ENCODE measurements at regions not wholly inside any gene's neighbourhood (a gene's known extent, or its start where the extent isn't known, plus 50 kb on each side); places are given as distances from the start of the nearest gene placed in this dataset.

GRCh38 chr3:30069056-30069455, 537.3 kb upstream of the TGFBR2 start:
- Histone ChIP-seq H3K4me2 (ENCODE audit: low read depth, low read length, poor library complexity, severe bottlenecking) (no peak overlapping the region), H3K36me3 (ENCODE audit: insufficient read depth, low read length) (no peaks in the 10 kb centered on the region), H3K27me3 (ENCODE audit: low read length) (no peaks in the 10 kb centered on the region), H3K9me3 (ENCODE audit: low read length) (no peaks in the 10 kb centered on the region), H3K79me2 (ENCODE audit: low read length) (no peaks in the 10 kb centered on the region), H3K4me1 (ENCODE audit: low read length) (no peaks in the 10 kb centered on the region), H2AFZ (ENCODE audit: low read length) (no peak overlapping the region), H3K9ac (ENCODE audit: low read length) (no peak overlapping the region), H3K4me3 (ENCODE audit: low read length) (no peak overlapping the region), H3K27ac (ENCODE audit: low read length) (no peak overlapping the region), H3K9me2 (replicated peaks; ENCODE audit: insufficient read depth, low read length) (no peaks in the 10 kb centered on the region), H4K20me1 (ENCODE audit: insufficient read depth, low read depth, low read length) (no peaks in the 10 kb centered on the region)
- no peak for DNase-seq

GRCh38 chr3:30073040-30073439, 533.4 kb upstream of the TGFBR2 start:
- Histone ChIP-seq H4K20me1 (ENCODE audit: insufficient read depth, low read depth, low read length) (no peaks in the 10 kb centered on the region), H3K9ac (ENCODE audit: low read length) (no peak overlapping the region), H3K4me1 (ENCODE audit: low read length) (no peaks in the 10 kb centered on the region), H3K79me2 (ENCODE audit: low read length) (no peaks in the 10 kb centered on the region), H3K27me3 (ENCODE audit: low read length) (no peaks in the 10 kb centered on the region), H3K36me3 (ENCODE audit: insufficient read depth, low read length) (no peaks in the 10 kb centered on the region), H2AFZ (ENCODE audit: low read length) (no peak overlapping the region), H3K9me2 (replicated peaks; ENCODE audit: insufficient read depth, low read length) (no peaks in the 10 kb centered on the region), H3K4me2 (ENCODE audit: low read depth, low read length, poor library complexity, severe bottlenecking) (no peak overlapping the region), H3K4me3 (ENCODE audit: low read length) (no peak overlapping the region), H3K27ac (ENCODE audit: low read length) (no peak overlapping the region), H3K9me3 (ENCODE audit: low read length) (no peaks in the 10 kb centered on the region)
- DNase-seq = no peak

GRCh38 chr3:30073622-30074021, 532.8 kb upstream of the TGFBR2 start:
- H3K27ac ChIP-seq (ENCODE audit: low read length) = no peak overlapping the region
- DNase-seq = no peak

GRCh38 chr3:30075514-30075913, 530.9 kb upstream of the TGFBR2 start:
- no peaks in the 10 kb centered on the region for H3K27me3 ChIP-seq (ENCODE audit: low read length)
- no peak overlapping the region for H3K9ac ChIP-seq (ENCODE audit: low read length)
- no peaks in the 10 kb centered on the region for H3K79me2 ChIP-seq (ENCODE audit: low read length)
- no peak overlapping the region for H3K27ac ChIP-seq (ENCODE audit: low read length)
- no peak for DNase-seq
- H2AFZ ChIP-seq (ENCODE audit: low read length) = no peak overlapping the region
- H3K9me3 ChIP-seq (ENCODE audit: low read length) = peaks cover 3% of the 10 kb centered on the region; the same call in 1 of the 2 replicates
- H3K4me1 ChIP-seq (ENCODE audit: low read length) = no peaks in the 10 kb centered on the region
- no peaks in the 10 kb centered on the region for H4K20me1 ChIP-seq (ENCODE audit: insufficient read depth, low read depth, low read length)
- H3K9me2 ChIP-seq (replicated peaks; ENCODE audit: insufficient read depth, low read length) = no peaks in the 10 kb centered on the region
- no peaks in the 10 kb centered on the region for H3K36me3 ChIP-seq (ENCODE audit: insufficient read depth, low read length)
- H3K4me2 ChIP-seq (ENCODE audit: low read depth, low read length, poor library complexity, severe bottlenecking) = no peak overlapping the region
- no peak overlapping the region for H3K4me3 ChIP-seq (ENCODE audit: low read length)

More at GRCh38 chr3:30073622-30074021, 532.8 kb upstream of the TGFBR2 start:
- Histone ChIP-seq H2AFZ (ENCODE audit: low read length) (no peak overlapping the region), H3K9me2 (replicated peaks; ENCODE audit: insufficient read depth, low read length) (no peaks in the 10 kb centered on the region), H3K4me3 (ENCODE audit: low read length) (no peak overlapping the region), H3K9ac (ENCODE audit: low read length) (no peak overlapping the region), H3K4me2 (ENCODE audit: low read depth, low read length, poor library complexity, severe bottlenecking) (no peak overlapping the region), H3K79me2 (ENCODE audit: low read length) (no peaks in the 10 kb centered on the region), H3K9me3 (ENCODE audit: low read length) (no peaks in the 10 kb centered on the region), H4K20me1 (ENCODE audit: insufficient read depth, low read depth, low read length) (no peaks in the 10 kb centered on the region), H3K4me1 (ENCODE audit: low read length) (no peaks in the 10 kb centered on the region), H3K27me3 (ENCODE audit: low read length) (no peaks in the 10 kb centered on the region), H3K36me3 (ENCODE audit: insufficient read depth, low read length) (no peaks in the 10 kb centered on the region)

GRCh38 chr3:30076899-30077298, 529.5 kb upstream of the TGFBR2 start:
- no peak overlapping the region for H3K4me2 ChIP-seq (ENCODE audit: low read depth, low read length, poor library complexity, severe bottlenecking)
- no peak overlapping the region for H3K9ac ChIP-seq (ENCODE audit: low read length)
- no peaks in the 10 kb centered on the region for H3K27me3 ChIP-seq (ENCODE audit: low read length)
- H3K4me1 ChIP-seq (ENCODE audit: low read length) = no peaks in the 10 kb centered on the region
- H3K79me2 ChIP-seq (ENCODE audit: low read length) = no peaks in the 10 kb centered on the region
- H3K9me2 ChIP-seq (replicated peaks; ENCODE audit: insufficient read depth, low read length) = no peaks in the 10 kb centered on the region
- no peak overlapping the region for H3K27ac ChIP-seq (ENCODE audit: low read length)
- H2AFZ ChIP-seq (ENCODE audit: low read length) = no peak overlapping the region
- H4K20me1 ChIP-seq (ENCODE audit: insufficient read depth, low read depth, low read length) = no peaks in the 10 kb centered on the region
- H3K9me3 ChIP-seq (ENCODE audit: low read length) = peaks cover 3% of the 10 kb centered on the region; the same call in 1 of the 2 replicates
- H3K36me3 ChIP-seq (ENCODE audit: insufficient read depth, low read length) = no peaks in the 10 kb centered on the region
- H3K4me3 ChIP-seq (ENCODE audit: low read length) = no peak overlapping the region
- DNase-seq = no peak

GRCh38 chr3:30077746-30078145, 528.7 kb upstream of the TGFBR2 start:
- no peak overlapping the region for H2AFZ ChIP-seq (ENCODE audit: low read length)

GRCh38 chr3:30078736-30079135, 527.7 kb upstream of the TGFBR2 start:
- Histone ChIP-seq H2AFZ (ENCODE audit: low read length) (no peak overlapping the region), H3K79me2 (ENCODE audit: low read length) (no peaks in the 10 kb centered on the region), H3K27me3 (ENCODE audit: low read length) (no peaks in the 10 kb centered on the region), H3K9me2 (replicated peaks; ENCODE audit: insufficient read depth, low read length) (no peaks in the 10 kb centered on the region), H4K20me1 (ENCODE audit: insufficient read depth, low read depth, low read length) (no peaks in the 10 kb centered on the region), H3K4me2 (ENCODE audit: low read depth, low read length, poor library complexity, severe bottlenecking) (no peak overlapping the region), H3K9me3 (ENCODE audit: low read length) (peaks cover 3% of the 10 kb centered on the region; the same call in 1 of the 2 replicates), H3K4me3 (ENCODE audit: low read length) (no peak overlapping the region), H3K36me3 (ENCODE audit: insufficient read depth, low read length) (no peaks in the 10 kb centered on the region), H3K27ac (ENCODE audit: low read length) (no peak overlapping the region), H3K4me1 (ENCODE audit: low read length) (no peaks in the 10 kb centered on the region), H3K9ac (ENCODE audit: low read length) (no peak overlapping the region)
- DNase-seq = no peak

More at GRCh38 chr3:30077746-30078145, 528.7 kb upstream of the TGFBR2 start:
- no peak overlapping the region for H3K9ac ChIP-seq (ENCODE audit: low read length)
- no peak overlapping the region for H3K4me2 ChIP-seq (ENCODE audit: low read depth, low read length, poor library complexity, severe bottlenecking)
- no peaks in the 10 kb centered on the region for H3K9me2 ChIP-seq (replicated peaks; ENCODE audit: insufficient read depth, low read length)
- H4K20me1 ChIP-seq (ENCODE audit: insufficient read depth, low read depth, low read length) = no peaks in the 10 kb centered on the region
- no peaks in the 10 kb centered on the region for H3K79me2 ChIP-seq (ENCODE audit: low read length)
- H3K9me3 ChIP-seq (ENCODE audit: low read length) = peaks cover 3% of the 10 kb centered on the region; the same call in 1 of the 2 replicates
- H3K27ac ChIP-seq (ENCODE audit: low read length) = no peak overlapping the region
- no peak for DNase-seq
- no peaks in the 10 kb centered on the region for H3K4me1 ChIP-seq (ENCODE audit: low read length)
- H3K27me3 ChIP-seq (ENCODE audit: low read length) = no peaks in the 10 kb centered on the region
- no peak overlapping the region for H3K4me3 ChIP-seq (ENCODE audit: low read length)
- H3K36me3 ChIP-seq (ENCODE audit: insufficient read depth, low read length) = no peaks in the 10 kb centered on the region

GRCh38 chr3:30081904-30082303, 524.5 kb upstream of the TGFBR2 start:
- H3K36me3 ChIP-seq (ENCODE audit: insufficient read depth, low read length) = no peaks in the 10 kb centered on the region
- DNase-seq = no peak
- H3K9me3 ChIP-seq (ENCODE audit: low read length) = peaks cover 3% of the 10 kb centered on the region; the same call in 1 of the 2 replicates
- no peaks in the 10 kb centered on the region for H3K4me1 ChIP-seq (ENCODE audit: low read length)
- no peaks in the 10 kb centered on the region for H4K20me1 ChIP-seq (ENCODE audit: insufficient read depth, low read depth, low read length)
- no peaks in the 10 kb centered on the region for H3K79me2 ChIP-seq (ENCODE audit: low read length)
- H3K27ac ChIP-seq (ENCODE audit: low read length) = no peak overlapping the region
- no peak overlapping the region for H2AFZ ChIP-seq (ENCODE audit: low read length)
- no peaks in the 10 kb centered on the region for H3K27me3 ChIP-seq (ENCODE audit: low read length)
- no peak overlapping the region for H3K4me3 ChIP-seq (ENCODE audit: low read length)
- no peak overlapping the region for H3K4me2 ChIP-seq (ENCODE audit: low read depth, low read length, poor library complexity, severe bottlenecking)
- no peaks in the 10 kb centered on the region for H3K9me2 ChIP-seq (replicated peaks; ENCODE audit: insufficient read depth, low read length)
- H3K9ac ChIP-seq (ENCODE audit: low read length) = no peak overlapping the region

- Histone ChIP-seq H3K36me3 (ENCODE audit: insufficient read depth, low read length) (no peaks in the 10 kb centered on the region), H3K79me2 (ENCODE audit: low read length) (no peaks in the 10 kb centered on the region), H3K4me1 (ENCODE audit: low read length) (no peaks in the 10 kb centered on the region), H3K4me3 (ENCODE audit: low read length) (no peak overlapping the region), H3K9me2 (replicated peaks; ENCODE audit: insufficient read depth, low read length) (no peaks in the 10 kb centered on the region), H3K27me3 (ENCODE audit: low read length) (no peaks in the 10 kb centered on the region), H3K9ac (ENCODE audit: low read length) (no peak overlapping the region), H3K27ac (ENCODE audit: low read length) (no peak overlapping the region), H3K4me2 (ENCODE audit: low read depth, low read length, poor library complexity, severe bottlenecking) (no peak overlapping the region), H2AFZ (ENCODE audit: low read length) (no peak overlapping the region), H3K9me3 (ENCODE audit: low read length) (peaks cover 3% of the 10 kb centered on the region; the same call in 1 of the 2 replicates), H4K20me1 (ENCODE audit: insufficient read depth, low read depth, low read length) (no peaks in the 10 kb centered on the region)
- no peak for DNase-seq
Observed at GRCh38 chr3:30082652-30083051, 523.7 kb upstream of the TGFBR2 start.
